K562 (cell line): ENCODE measurements at regions not wholly inside any gene's neighbourhood (a gene's known extent, or its start where the extent isn't known, plus 50 kb on each side); places are given as distances from the start of the nearest gene placed in this dataset.

Experiments
- CREB5 ChIP-seq: fragments of 250-450 bp; sonication (Bioruptor Pico); IDR thresholded peaks from 2 replicates; pipeline ENCODE4 v1.5.0; 2020; ENCODE audit warnings: mild to moderate bottlenecking
- CTCF ChIP-seq, 3 experiments: IDR thresholded peaks in 2 of 3; conservative IDR thresholded peaks in 1 of 3; 2 replicates each; pipeline ENCODE4 v1.5.1; 2011 to 2012; ENCODE audit warnings: low read length in 3 of 3, mild to moderate bottlenecking in 3 of 3, control low read depth in 2 of 3, improper control_type of control experiment in 1 of 3, inconsistent platforms in 1 of 3, low read depth in 1 of 3, mixed read lengths in 1 of 3, moderate library complexity in 1 of 3; ENCODE audit not compliant: insufficient read depth in 2 of 3
- HBP1 ChIP-seq: fragments of 450-650 bp; formaldehyde crosslinking; IDR thresholded peaks from 2 replicates; pipeline ENCODE4 v1.4.0; 2022; ENCODE audit warnings: missing genetic modification characterization
- MCM3 ChIP-seq: fragments of 450-650 bp; IDR thresholded peaks from 2 replicates; pipeline ENCODE4 v1.6.1; 2016
- MXI1 ChIP-seq: IDR thresholded peaks from 2 replicates; pipeline ENCODE4 v1.6.1; 2011; ENCODE audit warnings: low read depth, mild to moderate bottlenecking, improper control_type of control experiment, low read length
- NFIX ChIP-seq: fragments of 250-450 bp; sonication (Bioruptor Pico); IDR thresholded peaks from 2 replicates; pipeline ENCODE4 v1.4.0; 2020; ENCODE audit warnings: low read depth, mild to moderate bottlenecking, moderate library complexity
- ZBTB33 ChIP-seq: sonication (generic); formaldehyde crosslinking; IDR thresholded peaks from 2 replicates; pipeline ENCODE4 v1.8.1; 2023; ENCODE audit warnings: mild to moderate bottlenecking, missing genetic modification reagents
- ZNF311 ChIP-seq: fragments of 250-450 bp; sonication (Bioruptor Pico); IDR thresholded peaks from 2 replicates; pipeline ENCODE4 v1.4.0; 2020; ENCODE audit warnings: mild to moderate bottlenecking, moderate library complexity

DNA sequence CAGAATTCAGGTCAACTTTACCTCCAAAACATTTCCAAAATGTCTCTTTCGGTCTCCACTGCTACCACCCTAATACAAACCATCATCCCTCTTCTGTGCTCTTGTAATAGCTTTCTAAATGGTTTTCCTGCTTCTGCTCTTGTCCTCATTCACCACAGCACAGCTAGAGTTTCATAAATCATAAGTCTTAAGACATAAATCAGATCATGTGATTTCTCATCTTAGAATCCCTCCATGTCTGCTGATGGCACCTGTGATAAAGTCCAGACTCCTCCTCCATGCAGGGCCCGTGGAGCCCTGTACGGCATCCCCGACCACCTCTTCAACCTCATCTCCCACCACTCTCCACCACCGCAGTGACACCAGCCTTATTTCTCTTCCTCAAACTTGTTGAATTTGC, 212.3 kb upstream of the MKLN1 start:
- TF ChIP-seq CREB5: no peak
- TF ChIP-seq ZBTB33 (CRISPR knock-in tag): no peak
- no peak for TF ChIP-seq MXI1
- no peak for TF ChIP-seq CTCF (IDR thresholded peaks at IDR 0.05 in 2 of 3, conservative IDR thresholded peaks at IDR 0.05 in 1 of 3; ENCODE audit: insufficient read depth in 2 of 3, low read depth in 1 of 3, low read length in 3 of 3)
- no peak for TF ChIP-seq ZNF311 (CRISPR knock-in tag)
- TF ChIP-seq MCM3: no peak
- TF ChIP-seq NFIX: no peak
- no peak for TF ChIP-seq HBP1 (CRISPR knock-in tag)
